GM23338 (cell line): ENCODE measurements at regions not wholly inside any gene's neighbourhood (a gene's known extent, or its start where the extent isn't known, plus 50 kb on each side); places are given as distances from the start of the nearest gene placed in this dataset.

Source experiments
- EZH2 ChIP-seq: fragments of 200-600 bp; sonication (generic); IDR thresholded peaks from one replicate; pipeline ENCODE4 v1.8.0; 2017; ENCODE audit warnings: antibody characterized with exemption, mild to moderate bottlenecking, low read depth; ENCODE audit not compliant: unreplicated experiment
- EZH2phosphoT487 ChIP-seq: fragments of 200-600 bp; sonication (generic); IDR thresholded peaks from one replicate; pipeline ENCODE4 v1.8.1; 2018; ENCODE audit warnings: antibody characterized with exemption; ENCODE audit not compliant: unreplicated experiment
- POLR2AphosphoS5 ChIP-seq: IDR thresholded peaks from 2 replicates; pipeline ENCODE4 v1.6.1; 2016; ENCODE audit warnings: antibody characterized with exemption, low read depth
- ZNF114 ChIP-seq: fragments of 250-450 bp; sonication (Bioruptor Pico); IDR thresholded peaks from 2 replicates; pipeline ENCODE4 v1.5.0; 2020; ENCODE audit warnings: mild to moderate bottlenecking, moderate library complexity

GRCh38 chr18:46378864-46379207 is 274.7 kb downstream of the HAUS1 start:
- TF ChIP-seq ZNF114 (CRISPR knock-in tag) (no peak), POLR2AphosphoS5 (no peak), EZH2phosphoT487 (no peak), EZH2 (no peak)
